Lung (tissue), 11 donors: ENCODE measurements at regions not wholly inside any gene's neighbourhood (a gene's known extent, or its start where the extent isn't known, plus 50 kb on each side); places are given as distances from the start of the nearest gene placed in this dataset.

Experiments used
- ATAC-seq: fragments of 200-7000 bp; cut with Tn5 transposase; one replicate; pipeline ENCODE4 v1.9.1; 2020; ENCODE audit warnings: moderate number of reproducible peaks; ENCODE audit not compliant: insufficient read depth, low FRiP score
- DNase-seq, 3 donors: peaks; one replicate each; pipeline ENCODE4 v3.0.0-alpha.2; 2013 to 2017
- H3K27ac ChIP-seq, 2 donors: one replicate each; pipeline ENCODE4 v1.5.1; 2013; ENCODE audit warnings: mild to moderate bottlenecking in 2 of 2, moderate library complexity in 2 of 2, control low read depth in 1 of 2, inconsistent platforms in 1 of 2, low read depth in 1 of 2, low read length in 1 of 2
- H3K27me3 ChIP-seq, 3 donors: one replicate each; pipeline ENCODE4 v1.5.1; 2013; ENCODE audit warnings: low read length in 2 of 3; ENCODE audit not compliant: control insufficient read depth in 3 of 3, insufficient read depth in 3 of 3
- H3K36me3 ChIP-seq, 4 donors: one replicate each; pipeline ENCODE4 v1.5.1; 2013; ENCODE audit warnings: low read length in 4 of 4, mild to moderate bottlenecking in 1 of 4, moderate library complexity in 1 of 4; ENCODE audit not compliant: control insufficient read depth in 4 of 4, insufficient read depth in 4 of 4
- H3K4me1 ChIP-seq, 5 donors: one replicate each; pipeline ENCODE4 v1.5.1; 2013; ENCODE audit warnings: low read length in 5 of 5, mild to moderate bottlenecking in 2 of 5, moderate library complexity in 1 of 5; ENCODE audit not compliant: control insufficient read depth in 5 of 5, insufficient read depth in 5 of 5
- H3K4me3 ChIP-seq: one replicate; pipeline ENCODE4 v1.5.1; 2013; ENCODE audit warnings: mild to moderate bottlenecking, control low read depth, moderate library complexity
- H3K9ac ChIP-seq, 2 donors: one replicate each; pipeline ENCODE4 v1.5.1; 2013; ENCODE audit warnings: low read length in 2 of 2, control low read depth in 1 of 2; ENCODE audit not compliant: insufficient read depth in 1 of 2
- H3K9me3 ChIP-seq, 4 donors: one replicate each; pipeline ENCODE4 v1.5.1; 2013; ENCODE audit warnings: low read length in 3 of 4, mild to moderate bottlenecking in 1 of 4, moderate library complexity in 1 of 4; ENCODE audit not compliant: control insufficient read depth in 4 of 4, insufficient read depth in 3 of 4
- CTCF ChIP-seq: IDR thresholded peaks from 2 replicates; pipeline ENCODE4 v1.5.1; 2012; ENCODE audit warnings: mild to moderate bottlenecking; ENCODE audit errors: control extremely low read depth, extremely low read depth
- WGBS, 2 donors: extraction: QIAGEN DNeasy Blood & Tissue Kit; methylation state at CpG; one replicate each; pipeline ENCODE4 v1.1.7; 2013; 5-methylcytosine and 5-hydroxymethylcytosine counted together
- donor health status: control.
- donor health status: control.
- donor health status: Bipolar disorder and iron deficiency.
- donor health status: healthy.
- donor health status: DM: yes; HTN: yes; CAD: no.

- Histone ChIP-seq H3K9ac (no peak overlapping the region), H3K27me3 (no peaks in the 10 kb centered on the region), H3K4me3 (no peak overlapping the region), H3K9me3 (no peaks in the 10 kb centered on the region), H3K4me1 (no peaks in the 10 kb centered on the region), H3K36me3 (no peaks in the 10 kb centered on the region), H3K27ac (no peak overlapping the region)
- no peak for TF ChIP-seq CTCF
- DNase-seq (no peak), ATAC-seq (no peak)
Measured at GRCh38 chr6:74318738-74319137, 622.7 kb downstream of the CD109 start.

GRCh38 chr6:74312081-74312480 lies 616.1 kb downstream of the CD109 start:
- WGBS, 2 donors, result 76 to 84% methylated on average over 1 of the region's 1 CpG
- H3K4me3 ChIP-seq, result no peak overlapping the region
- no peak for ATAC-seq
- no peaks in the 10 kb centered on the region for H3K4me1 ChIP-seq
- no peak overlapping the region for H3K27ac ChIP-seq
- no peaks in the 10 kb centered on the region for H3K27me3 ChIP-seq
- H3K9ac ChIP-seq, result no peak overlapping the region
- no peak for TF ChIP-seq CTCF
- DNase-seq, result no peak
- no peaks in the 10 kb centered on the region for H3K36me3 ChIP-seq
- H3K9me3 ChIP-seq, result no peaks in the 10 kb centered on the region

- WGBS, 2 donors, result 73 to 82% methylated on average over 2 of the region's 2 CpGs
- Histone ChIP-seq H3K9ac (no peak overlapping the region), H3K27ac (no peak overlapping the region), H3K36me3 (no peaks in the 10 kb centered on the region), H3K4me3 (no peak overlapping the region), H3K4me1 (no peaks in the 10 kb centered on the region), H3K9me3 (no peaks in the 10 kb centered on the region), H3K27me3 (no peaks in the 10 kb centered on the region)
- no peak for DNase-seq
- no peak for ATAC-seq
- TF ChIP-seq CTCF, result no peak
Measured at GRCh38 chr6:74311431-74311830, 615.4 kb downstream of the CD109 start.

- Histone ChIP-seq H3K9ac (no peak overlapping the region), H3K27me3 (no peaks in the 10 kb centered on the region), H3K27ac (no peak overlapping the region), H3K4me3 (no peak overlapping the region), H3K36me3 (no peaks in the 10 kb centered on the region), H3K9me3 (peaks cover 0 to 6% (median 0%) of the 10 kb centered on the region in 4 donors), H3K4me1 (no peaks in the 10 kb centered on the region)
- 72 to 79% methylated on average over 3 of the region's 3 CpGs for WGBS, 2 donors
- DNase-seq (peak in 2 of 3 donors; percentile 19 to 23), ATAC-seq (no peak)
- no peak for TF ChIP-seq CTCF
Measured at GRCh38 chr6:74289884-74290283, 593.9 kb downstream of the CD109 start.
